ENCODE measurements at regions not wholly inside any gene's neighbourhood (a gene's known extent, or its start where the extent isn't known, plus 50 kb on each side); places are given as distances from the start of the nearest gene placed in this dataset.

GRCh38 chr14:28830115-28830534 is 63.5 kb downstream of the FOXG1 start:
- no peak for TF ChIP-seq RAD21 (IDR thresholded peaks at IDR 0.05; ENCODE audit: low read depth)
- TF ChIP-seq MAX (IDR thresholded peaks at IDR 0.05), result no peak
- TF ChIP-seq USF1 (IDR thresholded peaks at IDR 0.05), result no peak
- no peak for TF ChIP-seq TAF1 (IDR thresholded peaks at IDR 0.05; ENCODE audit: low read depth)
- no peak for TF ChIP-seq EGR1 (IDR thresholded peaks at IDR 0.05)
- TF ChIP-seq TCF12 (IDR thresholded peaks at IDR 0.05; ENCODE audit: low read depth), result no peak
- no peak for TF ChIP-seq TEAD4 (IDR thresholded peaks at IDR 0.05)
- no peak for TF ChIP-seq YY1 (IDR thresholded peaks at IDR 0.05; ENCODE audit: low read depth)
- TF ChIP-seq, protein P1, sequence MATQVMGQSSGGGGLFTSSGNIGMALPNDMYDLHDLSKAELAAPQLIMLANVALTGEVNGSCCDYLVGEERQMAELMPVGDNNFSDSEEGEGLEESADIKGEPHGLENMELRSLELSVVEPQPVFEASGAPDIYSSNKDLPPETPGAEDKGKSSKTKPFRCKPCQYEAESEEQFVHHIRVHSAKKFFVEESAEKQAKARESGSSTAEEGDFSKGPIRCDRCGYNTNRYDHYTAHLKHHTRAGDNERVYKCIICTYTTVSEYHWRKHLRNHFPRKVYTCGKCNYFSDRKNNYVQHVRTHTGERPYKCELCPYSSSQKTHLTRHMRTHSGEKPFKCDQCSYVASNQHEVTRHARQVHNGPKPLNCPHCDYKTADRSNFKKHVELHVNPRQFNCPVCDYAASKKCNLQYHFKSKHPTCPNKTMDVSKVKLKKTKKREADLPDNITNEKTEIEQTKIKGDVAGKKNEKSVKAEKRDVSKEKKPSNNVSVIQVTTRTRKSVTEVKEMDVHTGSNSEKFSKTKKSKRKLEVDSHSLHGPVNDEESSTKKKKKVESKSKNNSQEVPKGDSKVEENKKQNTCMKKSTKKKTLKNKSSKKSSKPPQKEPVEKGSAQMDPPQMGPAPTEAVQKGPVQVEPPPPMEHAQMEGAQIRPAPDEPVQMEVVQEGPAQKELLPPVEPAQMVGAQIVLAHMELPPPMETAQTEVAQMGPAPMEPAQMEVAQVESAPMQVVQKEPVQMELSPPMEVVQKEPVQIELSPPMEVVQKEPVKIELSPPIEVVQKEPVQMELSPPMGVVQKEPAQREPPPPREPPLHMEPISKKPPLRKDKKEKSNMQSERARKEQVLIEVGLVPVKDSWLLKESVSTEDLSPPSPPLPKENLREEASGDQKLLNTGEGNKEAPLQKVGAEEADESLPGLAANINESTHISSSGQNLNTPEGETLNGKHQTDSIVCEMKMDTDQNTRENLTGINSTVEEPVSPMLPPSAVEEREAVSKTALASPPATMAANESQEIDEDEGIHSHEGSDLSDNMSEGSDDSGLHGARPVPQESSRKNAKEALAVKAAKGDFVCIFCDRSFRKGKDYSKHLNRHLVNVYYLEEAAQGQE (IDR thresholded peaks at IDR 0.05; ENCODE audit: low read depth), result no peak
- no peak for TF ChIP-seq CEBPB (IDR thresholded peaks at IDR 0.05)
- no peak for TF ChIP-seq NFIC (IDR thresholded peaks at IDR 0.05)

DNA sequence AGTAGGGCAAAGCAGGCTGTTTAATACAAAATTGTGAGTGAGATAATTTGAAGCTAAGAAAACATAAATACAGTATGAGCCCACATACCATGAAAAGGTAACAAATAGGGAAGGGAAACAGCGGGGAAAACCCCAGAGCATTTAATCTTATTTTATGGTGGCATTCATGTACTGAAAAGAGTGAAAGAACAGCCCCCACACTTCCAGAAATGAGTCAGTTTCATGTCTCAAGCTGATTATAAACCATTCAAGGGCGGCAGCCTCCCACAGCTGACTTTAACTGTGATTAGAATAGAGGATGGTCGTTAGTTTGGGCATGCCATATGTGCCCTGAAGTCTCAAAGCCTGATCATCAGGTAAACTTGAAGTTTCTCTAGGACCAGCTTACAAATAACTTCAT is 64.5 kb downstream of the FOXG1 start:
- TF ChIP-seq ZBTB7A (IDR thresholded peaks at IDR 0.05; ENCODE audit: low read depth) (no peak), TEAD4 (IDR thresholded peaks at IDR 0.05) (no peak), CREB1 (IDR thresholded peaks at IDR 0.05; ENCODE audit: low read depth) (no peak), CEBPB (IDR thresholded peaks at IDR 0.05) (no peak), EGR1 (IDR thresholded peaks at IDR 0.05) (no peak), EP300 (IDR thresholded peaks at IDR 0.05; ENCODE audit: borderline replicate concordance) (no peak), TCF12 (IDR thresholded peaks at IDR 0.05; ENCODE audit: low read depth) (no peak), USF1 (IDR thresholded peaks at IDR 0.05) (no peak)

DNA sequence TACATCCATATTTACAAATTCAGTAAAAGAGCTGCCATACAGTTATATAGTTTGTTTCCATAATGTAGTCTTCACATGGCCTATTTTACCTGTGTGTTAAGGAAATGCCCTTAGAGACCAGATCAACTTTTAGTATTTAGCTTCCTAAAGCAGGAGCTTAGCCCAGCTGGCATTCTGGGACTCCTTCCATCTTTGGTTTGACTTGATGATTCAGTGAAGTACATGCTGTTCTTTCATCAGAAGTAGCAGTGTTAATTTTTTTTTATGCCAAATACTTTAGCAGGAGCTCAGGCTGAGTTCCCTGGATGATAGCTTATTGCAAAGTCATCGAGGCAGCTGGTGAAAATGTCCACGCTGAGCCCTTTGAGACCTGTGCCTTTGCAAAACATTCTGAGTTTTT is 101.0 kb downstream of the FOXG1 start:
- TF ChIP-seq USF1 (IDR thresholded peaks at IDR 0.05) (no peak), FOXM1 (IDR thresholded peaks at IDR 0.05; ENCODE audit: borderline replicate concordance, low read depth) (no peak), TCF12 (IDR thresholded peaks at IDR 0.05; ENCODE audit: low read depth) (no peak), TEAD4 (IDR thresholded peaks at IDR 0.05) (no peak), NFIC (IDR thresholded peaks at IDR 0.05) (no peak)

DNA sequence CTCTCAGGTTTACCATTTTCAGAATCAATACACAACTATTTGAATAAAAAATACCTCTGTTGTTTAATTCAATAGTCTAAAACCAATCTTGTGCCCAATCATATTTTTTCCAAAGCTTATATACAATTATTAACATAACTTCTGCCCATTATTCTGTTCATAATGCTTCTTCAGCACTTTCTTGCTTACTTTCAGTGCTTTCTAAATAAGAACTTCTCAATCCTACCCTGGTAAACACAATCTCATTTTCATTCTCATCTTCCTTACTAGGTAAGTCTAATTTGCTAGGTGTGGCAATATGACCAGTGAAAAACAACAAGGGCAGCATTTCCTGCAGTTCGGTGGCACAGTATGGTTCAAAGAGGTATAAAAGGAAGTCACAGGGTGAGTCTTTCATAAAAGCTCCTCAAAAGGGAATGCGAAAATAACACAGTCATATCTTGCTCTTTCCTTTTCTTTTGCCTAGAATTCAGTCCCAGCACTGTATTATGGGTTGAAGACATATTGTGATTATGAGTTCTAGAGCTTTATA is 103.5 kb downstream of the FOXG1 start:
- TF ChIP-seq MAX (IDR thresholded peaks at IDR 0.05) (no peak), EGR1 (IDR thresholded peaks at IDR 0.05) (no peak), ZBTB7A (IDR thresholded peaks at IDR 0.05; ENCODE audit: low read depth) (no peak), NFIC (IDR thresholded peaks at IDR 0.05) (no peak), TAF1 (IDR thresholded peaks at IDR 0.05; ENCODE audit: low read depth) (no peak), TEAD4 (IDR thresholded peaks at IDR 0.05) (no peak), USF1 (IDR thresholded peaks at IDR 0.05) (no peak), EP300 (IDR thresholded peaks at IDR 0.05; ENCODE audit: borderline replicate concordance) (no peak), RAD21 (IDR thresholded peaks at IDR 0.05; ENCODE audit: low read depth) (no peak), YY1 (IDR thresholded peaks at IDR 0.05; ENCODE audit: low read depth) (no peak), CREB1 (IDR thresholded peaks at IDR 0.05; ENCODE audit: low read depth) (no peak), CEBPB (IDR thresholded peaks at IDR 0.05) (no peak), FOXM1 (IDR thresholded peaks at IDR 0.05; ENCODE audit: borderline replicate concordance, low read depth) (no peak), TCF12 (IDR thresholded peaks at IDR 0.05; ENCODE audit: low read depth) (no peak)
- TF ChIP-seq, protein P1 (IDR thresholded peaks at IDR 0.05; ENCODE audit: low read depth), result no peak

GRCh38 chr14:28875934-28876571 is 109.5 kb downstream of the FOXG1 start:
- TF ChIP-seq YY1 (IDR thresholded peaks at IDR 0.05; ENCODE audit: low read depth) (no peak), USF1 (IDR thresholded peaks at IDR 0.05) (no peak), CREB1 (IDR thresholded peaks at IDR 0.05; ENCODE audit: low read depth) (no peak), TCF12 (IDR thresholded peaks at IDR 0.05; ENCODE audit: low read depth) (no peak), EP300 (IDR thresholded peaks at IDR 0.05; ENCODE audit: borderline replicate concordance) (no peak), CEBPB (IDR thresholded peaks at IDR 0.05) (no peak), ZBTB7A (IDR thresholded peaks at IDR 0.05; ENCODE audit: low read depth) (no peak), TEAD4 (IDR thresholded peaks at IDR 0.05) (no peak), FOXM1 (IDR thresholded peaks at IDR 0.05; ENCODE audit: borderline replicate concordance, low read depth) (no peak)
